ENCODE measurements at regions not wholly inside any gene's neighbourhood (a gene's known extent, or its start where the extent isn't known, plus 50 kb on each side); places are given as distances from the start of the nearest gene placed in this dataset.

DNA sequence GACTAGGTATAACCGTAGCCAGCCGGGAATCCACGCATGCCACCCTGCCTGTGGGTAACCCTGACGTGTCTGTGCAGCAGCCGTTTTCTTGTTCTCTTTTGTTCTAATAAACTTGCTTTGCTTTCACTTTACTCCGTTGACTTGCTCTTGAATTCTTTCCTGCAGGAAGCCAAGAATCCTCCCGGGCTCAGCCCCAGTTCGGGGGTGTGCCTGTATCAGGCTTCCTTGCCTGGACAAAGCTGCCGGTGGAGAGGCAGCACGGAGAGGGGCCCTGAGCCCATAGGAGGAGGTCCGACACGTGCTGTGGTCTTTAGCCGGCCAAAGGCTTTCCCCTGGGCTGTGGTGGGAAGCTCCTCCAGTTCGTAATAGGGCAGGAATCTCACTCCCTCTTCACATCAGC is 256.5 kb upstream of the PPP2R2D start:
- Mint-ChIP-seq H3K27ac (no peak overlapping the region; a peak in 1 of 7 replicates), H3K9me3 (peaks cover 10 to 16% of the 10 kb centered on the region in 2 experiments), H3K27me3 (ENCODE audit: low read depth) (peaks cover 8% of the 10 kb centered on the region), H3K4me1 (peaks cover 22 to 30% of the 10 kb centered on the region in 2 experiments), H3K36me3 (ENCODE audit: insufficient read depth in 1 of 3, low read depth in 3 of 3) (peaks cover 0 to 9% (median 6%) of the 10 kb centered on the region in 3 experiments; a peak in 5 of 7 replicates), H3K4me3 (no peak overlapping the region)
- H3K4me2 ChIP-seq (ENCODE audit: insufficient read depth, insufficient read length, low read length): no peak overlapping the region
- no peak overlapping the region for H2BK120ac ChIP-seq (ENCODE audit: low read depth, low read length, poor library complexity, severe bottlenecking)
- H3K9ac ChIP-seq (ENCODE audit: extremely low read depth, insufficient read length, low read length): no peak overlapping the region
- no peaks in the 10 kb centered on the region for H3K79me1 ChIP-seq (ENCODE audit: insufficient read depth, low read depth, low read length, poor library complexity, severe bottlenecking)
- no peak overlapping the region for H4K8ac ChIP-seq (replicated peaks; ENCODE audit: insufficient read length, low read depth, low read length)
- H2BK15ac ChIP-seq (ENCODE audit: low read depth, low read length): no peak overlapping the region
- no peaks in the 10 kb centered on the region for H3K79me2 ChIP-seq (ENCODE audit: insufficient read depth, low read length)
- no peak overlapping the region for H2AFZ ChIP-seq (ENCODE audit: low read length)
- no peaks in the 10 kb centered on the region for H4K20me1 ChIP-seq (ENCODE audit: control insufficient read depth, insufficient read depth, insufficient read length)
- H2AK5ac ChIP-seq (ENCODE audit: insufficient read length, low read length): no peak overlapping the region
- H3K27ac ChIP-seq (ENCODE audit: insufficient read length, low read depth, low read length): no peak overlapping the region
- H3K9me3 ChIP-seq (ENCODE audit: control insufficient read depth, low read depth, low read length): no peaks in the 10 kb centered on the region
- H4K91ac ChIP-seq (ENCODE audit: insufficient read length, low read depth, low read length): no peak overlapping the region
- H3K23ac ChIP-seq (ENCODE audit: insufficient read length, low read depth, low read length): no peak overlapping the region
- H2BK5ac ChIP-seq (ENCODE audit: insufficient read length, low read length): no peak overlapping the region
- no peaks in the 10 kb centered on the region for H3K23me2 ChIP-seq (ENCODE audit: insufficient read length, low read depth, low read length, poor library complexity, severe bottlenecking)
- H3K4ac ChIP-seq (ENCODE audit: low read depth, low read length): no peak overlapping the region
- no peak for DNase-seq
- H3K4me1 ChIP-seq (ENCODE audit: insufficient read depth, low read length): no peaks in the 10 kb centered on the region
- no peak overlapping the region for H2BK12ac ChIP-seq (ENCODE audit: insufficient read length, low read depth, low read length)
- H3T11ph ChIP-seq (ENCODE audit: low read length): no peak overlapping the region
- no peak overlapping the region for H4K5ac ChIP-seq (ENCODE audit: insufficient read length, low read depth, low read length)
- H2BK20ac ChIP-seq (ENCODE audit: low read depth, low read length, poor library complexity, severe bottlenecking): no peak overlapping the region
- H3K14ac ChIP-seq (ENCODE audit: insufficient read depth, low read length): no peak overlapping the region
- no peak overlapping the region for H3K18ac ChIP-seq (ENCODE audit: insufficient read length, low read depth, low read length)
- no peak overlapping the region for H3K56ac ChIP-seq (ENCODE audit: insufficient read length, low read depth, low read length)
- TF ChIP-seq, protein P1, sequence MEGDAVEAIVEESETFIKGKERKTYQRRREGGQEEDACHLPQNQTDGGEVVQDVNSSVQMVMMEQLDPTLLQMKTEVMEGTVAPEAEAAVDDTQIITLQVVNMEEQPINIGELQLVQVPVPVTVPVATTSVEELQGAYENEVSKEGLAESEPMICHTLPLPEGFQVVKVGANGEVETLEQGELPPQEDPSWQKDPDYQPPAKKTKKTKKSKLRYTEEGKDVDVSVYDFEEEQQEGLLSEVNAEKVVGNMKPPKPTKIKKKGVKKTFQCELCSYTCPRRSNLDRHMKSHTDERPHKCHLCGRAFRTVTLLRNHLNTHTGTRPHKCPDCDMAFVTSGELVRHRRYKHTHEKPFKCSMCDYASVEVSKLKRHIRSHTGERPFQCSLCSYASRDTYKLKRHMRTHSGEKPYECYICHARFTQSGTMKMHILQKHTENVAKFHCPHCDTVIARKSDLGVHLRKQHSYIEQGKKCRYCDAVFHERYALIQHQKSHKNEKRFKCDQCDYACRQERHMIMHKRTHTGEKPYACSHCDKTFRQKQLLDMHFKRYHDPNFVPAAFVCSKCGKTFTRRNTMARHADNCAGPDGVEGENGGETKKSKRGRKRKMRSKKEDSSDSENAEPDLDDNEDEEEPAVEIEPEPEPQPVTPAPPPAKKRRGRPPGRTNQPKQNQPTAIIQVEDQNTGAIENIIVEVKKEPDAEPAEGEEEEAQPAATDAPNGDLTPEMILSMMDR (conservative IDR thresholded peaks at IDR 0.05): no peak
- no peaks in the 10 kb centered on the region for H3K27me3 ChIP-seq (ENCODE audit: insufficient read depth, low read length)
- no CpG with 5 or more reads among the region's 14 CpGs for WGBS (ENCODE audit: extremely low coverage, insufficient read length, low lambda C conversion rate)
